ENCODE measurements at regions not wholly inside any gene's neighbourhood (a gene's known extent, or its start where the extent isn't known, plus 50 kb on each side); places are given as distances from the start of the nearest gene placed in this dataset.

DNA sequence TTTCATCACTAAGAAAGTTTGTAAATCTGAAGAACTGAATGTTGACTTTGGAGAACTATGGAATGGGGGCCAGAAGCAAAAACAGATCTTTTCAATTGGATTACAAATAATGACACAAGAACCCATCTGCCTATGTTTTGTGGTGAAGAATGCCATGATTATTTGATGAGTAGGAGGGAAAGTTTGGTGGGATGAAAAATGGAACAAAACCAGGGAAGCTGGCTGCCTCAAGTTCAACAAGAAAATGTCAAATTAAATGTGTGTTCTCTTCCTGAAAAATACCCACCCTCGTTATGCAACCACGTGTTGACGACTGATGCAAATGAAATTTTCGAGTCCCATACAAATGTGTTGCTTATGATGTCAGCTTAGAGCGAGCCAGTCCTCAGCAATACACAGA lies 208.5 kb downstream of the GPR37 start (continued):
- TF ChIP-seq ATF6 (CRISPR knock-in tag; IDR thresholded peaks at IDR 0.05) (no peak), BHLHE40 (IDR thresholded peaks at IDR 0.05; ENCODE audit: low read length) (no peak), NCOA6 (IDR thresholded peaks at IDR 0.05) (no peak), HIVEP1 (CRISPR knock-in tag; IDR thresholded peaks at IDR 0.05) (no peak)

GRCh38 chr7:124553502-124553901 lies 212.1 kb downstream of the GPR37 start:
- FAIRE-seq = no peak
- no peaks in the 10 kb centered on the region for H3K79me2 ChIP-seq (ENCODE audit: control insufficient read depth, insufficient read depth, low read length)
- 1% methylated on average over 4 of the region's 4 CpGs for WGBS (ENCODE audit: insufficient coverage, low coverage, missing lambda C conversion rate)
- H4K20me1 ChIP-seq (replicated peaks; ENCODE audit: control insufficient read depth, insufficient read depth, low read length) = no peaks in the 10 kb centered on the region
- no peak overlapping the region for H3K4me2 ChIP-seq (ENCODE audit: insufficient read depth, low read length)
- no peaks in the 10 kb centered on the region for H3K27me3 ChIP-seq (ENCODE audit: control insufficient read depth in 2 of 2, insufficient read depth in 2 of 2, low read length in 2 of 2)
- H3K9ac ChIP-seq (ENCODE audit: insufficient read depth in 1 of 2, low read depth in 2 of 2, low read length in 2 of 2) = no peak overlapping the region
- BruUV-seq (replicated peaks) = no TSS peak
- ChIA-PET CTCF (ENCODE audit: low intra/inter-chr PET ratio) (no interaction called here), POLR2A (no interaction called here)
- intact Hi-C loops (cut with micrococcal nuclease) (no loop called here), in situ Hi-C loops (cut with MboI) (no loop called here)
- no peak for DNase-seq (ENCODE audit: extremely low read depth in 1 of 4, low spot score in 3 of 4)
- no peak overlapping the region for H3K27ac ChIP-seq (ENCODE audit: extremely low read depth, low read depth, low read length)
- no peak overlapping the region for H3K4me3 ChIP-seq
- ATAC-seq = no peak
- no peaks in the 10 kb centered on the region for H3K4me1 ChIP-seq (replicated peaks in 1 of 2; ENCODE audit: control insufficient read depth in 2 of 2, insufficient read depth in 2 of 2, low read length in 2 of 2)
- H3K9me1 ChIP-seq (ENCODE audit: control insufficient read depth, insufficient read depth, low read length) = no peaks in the 10 kb centered on the region
- no peaks in the 10 kb centered on the region for H3K9me3 ChIP-seq (replicated peaks; ENCODE audit: control insufficient read depth, insufficient read depth, low read depth, low read length)
- no peak for TF ChIP-seq ZNF133 (CRISPR knock-in tag; IDR thresholded peaks at IDR 0.05)
- no peak for TF ChIP-seq MYC (IDR thresholded peaks at IDR 0.05; ENCODE audit: low read depth, low read length)
- TF ChIP-seq MYC (CRISPR knock-in tag; IDR thresholded peaks at IDR 0.05; ENCODE audit: borderline replicate concordance, low read depth) = no peak
- TF ChIP-seq BRF1 (IDR thresholded peaks at IDR 0.05; ENCODE audit: borderline replicate concordance, extremely low read depth, insufficient read length) = no peak
- TF ChIP-seq PHF21A (IDR thresholded peaks at IDR 0.05; ENCODE audit: borderline replicate concordance, low read depth) = no peak
- no peak for TF ChIP-seq RAD21 (CRISPR knock-in tag; conservative IDR thresholded peaks at IDR 0.05 in 1 of 2, IDR thresholded peaks at IDR 0.05 in 1 of 2)
- no peaks in the 10 kb centered on the region for H3K36me3 ChIP-seq (ENCODE audit: control insufficient read depth, insufficient read depth, low read length)
- H2AFZ ChIP-seq (ENCODE audit: low read depth, low read length) = no peak overlapping the region

Data from K562 (cell line).